Vagina (tissue), 2 donors: ENCODE measurements at regions not wholly inside any gene's neighbourhood (a gene's known extent, or its start where the extent isn't known, plus 50 kb on each side); places are given as distances from the start of the nearest gene placed in this dataset.

Experiments used
- DNase-seq, 2 donors: peaks; one replicate each; pipeline ENCODE4 v3.0.0-alpha.2; 2017; ENCODE audit errors: extremely low spot score in 2 of 2
- H3K27ac ChIP-seq: fragments of 200-600 bp; sonication (generic); one replicate; pipeline ENCODE4 v1.5.1; 2019
- H3K27me3 ChIP-seq: fragments of 200-600 bp; sonication (generic); one replicate; pipeline ENCODE4 v1.5.1; 2019
- H3K36me3 ChIP-seq, 2 donors: fragments of 200-600 bp; sonication (generic); one replicate each; pipeline ENCODE4 v1.5.1; 2017 to 2019
- H3K4me1 ChIP-seq: fragments of 200-600 bp; sonication (generic); one replicate; pipeline ENCODE4 v1.5.1; 2019
- H3K4me3 ChIP-seq, 2 donors: fragments of 200-600 bp; sonication (generic); 1 replicate in 1 of 2; 2 replicates in 1 of 2; pipeline ENCODE4 v1.5.1; 2016 to 2019
- H3K9me3 ChIP-seq: fragments of 200-600 bp; sonication (generic); one replicate; pipeline ENCODE4 v1.5.1; 2019
- POLR2A ChIP-seq, 2 donors: fragments of 450-650 bp; IDR thresholded peaks; one replicate each; pipeline ENCODE4 v1.6.1; 2017; ENCODE audit warnings: antibody characterized with exemption in 2 of 2, mild to moderate bottlenecking in 2 of 2, moderate library complexity in 2 of 2
- POLR2AphosphoS5 ChIP-seq, 2 donors: sonication (generic); formaldehyde crosslinking; IDR thresholded peaks; one replicate each; pipeline ENCODE4 v1.9.0; 2017; ENCODE audit warnings: antibody characterized with exemption in 2 of 2, mild to moderate bottlenecking in 2 of 2, low read depth in 1 of 2; ENCODE audit not compliant: insufficient read depth in 1 of 2
- intact Hi-C: fragments of 100-400 bp; cut with DNase I; formaldehyde crosslinking; loops from one replicate; pipeline ENCODE4 v1.15.1; 2023
- TF ChIP-seq, protein P1 (sequence below), 3 experiments: fragments of 450-650 bp in 2 of 3; fragments of 200-600 bp in 1 of 3; sonication (generic) in 1 of 3; IDR thresholded peaks; one replicate each; pipeline ENCODE4 v1.5.1; 2017 to 2019; ENCODE audit warnings: antibody characterized with exemption in 3 of 3, mild to moderate bottlenecking in 2 of 3, moderate library complexity in 2 of 3

DNA sequence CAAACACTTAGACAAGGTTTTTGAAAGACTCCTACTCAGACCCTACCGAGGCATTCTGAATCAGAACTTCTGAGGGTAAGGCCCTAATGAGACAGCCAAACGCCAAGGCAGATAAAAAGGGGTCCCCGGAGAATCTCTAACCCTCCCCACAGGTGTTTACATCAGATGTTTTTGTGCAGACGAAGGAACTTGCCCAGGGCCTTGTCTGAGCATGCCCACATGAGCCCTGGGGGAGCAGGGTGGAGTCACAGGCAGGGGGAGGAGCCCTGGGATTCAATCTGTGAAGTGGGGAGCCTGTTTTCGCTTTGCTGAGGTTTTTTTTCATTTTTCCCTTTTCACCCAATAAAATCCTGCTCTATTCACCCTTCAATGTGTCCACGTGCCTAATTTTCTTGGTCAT is 61.6 kb upstream of the MED4 start:
- no peak for DNase-seq
- Histone ChIP-seq H3K36me3 (no peaks in the 10 kb centered on the region), H3K4me3 (no peak overlapping the region), H3K4me1 (peaks cover 35% of the 10 kb centered on the region), H3K27ac (peak overlapping the region; percentile 68), H3K9me3 (no peaks in the 10 kb centered on the region), H3K27me3 (no peaks in the 10 kb centered on the region)
- TF ChIP-seq POLR2A (IDR thresholded peaks at IDR 0.05) (no peak), POLR2AphosphoS5 (IDR thresholded peaks at IDR 0.05; ENCODE audit: insufficient read depth in 1 of 2, low read depth in 1 of 2) (no peak)
- TF ChIP-seq, protein P1, sequence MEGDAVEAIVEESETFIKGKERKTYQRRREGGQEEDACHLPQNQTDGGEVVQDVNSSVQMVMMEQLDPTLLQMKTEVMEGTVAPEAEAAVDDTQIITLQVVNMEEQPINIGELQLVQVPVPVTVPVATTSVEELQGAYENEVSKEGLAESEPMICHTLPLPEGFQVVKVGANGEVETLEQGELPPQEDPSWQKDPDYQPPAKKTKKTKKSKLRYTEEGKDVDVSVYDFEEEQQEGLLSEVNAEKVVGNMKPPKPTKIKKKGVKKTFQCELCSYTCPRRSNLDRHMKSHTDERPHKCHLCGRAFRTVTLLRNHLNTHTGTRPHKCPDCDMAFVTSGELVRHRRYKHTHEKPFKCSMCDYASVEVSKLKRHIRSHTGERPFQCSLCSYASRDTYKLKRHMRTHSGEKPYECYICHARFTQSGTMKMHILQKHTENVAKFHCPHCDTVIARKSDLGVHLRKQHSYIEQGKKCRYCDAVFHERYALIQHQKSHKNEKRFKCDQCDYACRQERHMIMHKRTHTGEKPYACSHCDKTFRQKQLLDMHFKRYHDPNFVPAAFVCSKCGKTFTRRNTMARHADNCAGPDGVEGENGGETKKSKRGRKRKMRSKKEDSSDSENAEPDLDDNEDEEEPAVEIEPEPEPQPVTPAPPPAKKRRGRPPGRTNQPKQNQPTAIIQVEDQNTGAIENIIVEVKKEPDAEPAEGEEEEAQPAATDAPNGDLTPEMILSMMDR (IDR thresholded peaks at IDR 0.05) = no peak
- intact Hi-C loops = no loop called here

DNA sequence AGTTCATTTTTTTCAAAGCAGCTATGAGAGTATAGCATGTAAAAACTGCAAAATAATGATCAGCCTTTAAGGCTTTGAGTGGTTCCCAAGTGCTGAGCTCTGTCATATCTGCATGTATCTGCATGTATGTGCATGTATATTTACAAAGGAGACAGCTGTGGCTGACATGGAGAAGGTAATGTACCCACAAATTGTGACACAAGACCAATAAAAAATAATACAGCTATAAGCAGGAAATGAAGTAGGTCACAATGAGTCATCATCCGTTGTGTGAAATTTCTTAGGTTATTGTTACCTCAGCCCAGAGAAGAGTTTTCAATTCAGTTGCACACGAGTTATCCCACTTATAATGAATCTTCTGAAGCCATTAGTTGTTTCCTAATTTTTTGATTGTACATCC is 60.9 kb upstream of the MED4 start:
- H3K4me1 ChIP-seq = peaks cover 29% of the 10 kb centered on the region
- TF ChIP-seq, protein P1 (IDR thresholded peaks at IDR 0.05) = no peak
- TF ChIP-seq POLR2AphosphoS5 (IDR thresholded peaks at IDR 0.05; ENCODE audit: insufficient read depth in 1 of 2, low read depth in 1 of 2) = peak; percentile 37 to 96
- DNase-seq = no peak
- H3K27ac ChIP-seq = peak overlapping the region; percentile 68
- no peaks in the 10 kb centered on the region for H3K9me3 ChIP-seq
- H3K36me3 ChIP-seq = no peaks in the 10 kb centered on the region
- intact Hi-C loops = no loop called here
- no peaks in the 10 kb centered on the region for H3K27me3 ChIP-seq
- H3K4me3 ChIP-seq = no peak overlapping the region

DNA sequence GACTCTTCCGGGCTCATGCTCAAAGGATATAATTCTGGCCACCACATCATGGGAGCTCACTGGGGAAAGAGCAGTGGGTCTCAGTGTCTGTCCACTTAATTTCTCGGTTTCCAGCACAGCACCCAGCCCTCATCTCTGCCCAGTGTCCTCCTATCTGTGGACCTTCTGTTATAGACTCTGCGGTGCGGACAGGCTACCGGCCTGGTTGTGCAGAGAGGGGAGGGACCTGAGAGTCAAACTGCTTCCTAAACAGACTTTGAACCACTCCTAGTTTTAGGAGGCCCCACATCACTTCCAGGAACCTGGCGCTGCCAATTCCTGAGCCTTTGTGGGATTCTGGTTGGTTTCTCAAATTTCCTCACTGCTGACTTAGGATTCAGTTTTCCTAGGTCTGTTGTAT is 59.8 kb upstream of the MED4 start:
- H3K36me3 ChIP-seq = no peaks in the 10 kb centered on the region
- TF ChIP-seq, protein P1 (IDR thresholded peaks at IDR 0.05) = no peak
- TF ChIP-seq POLR2AphosphoS5 (IDR thresholded peaks at IDR 0.05; ENCODE audit: insufficient read depth in 1 of 2, low read depth in 1 of 2) (no peak), POLR2A (IDR thresholded peaks at IDR 0.05) (no peak)
- DNase-seq = no peak
- intact Hi-C loops = no loop called here
- H3K4me1 ChIP-seq = peaks cover 19% of the 10 kb centered on the region
- H3K4me3 ChIP-seq = no peak overlapping the region
- no peaks in the 10 kb centered on the region for H3K9me3 ChIP-seq
- no peaks in the 10 kb centered on the region for H3K27me3 ChIP-seq
- H3K27ac ChIP-seq = no peak overlapping the region

DNA sequence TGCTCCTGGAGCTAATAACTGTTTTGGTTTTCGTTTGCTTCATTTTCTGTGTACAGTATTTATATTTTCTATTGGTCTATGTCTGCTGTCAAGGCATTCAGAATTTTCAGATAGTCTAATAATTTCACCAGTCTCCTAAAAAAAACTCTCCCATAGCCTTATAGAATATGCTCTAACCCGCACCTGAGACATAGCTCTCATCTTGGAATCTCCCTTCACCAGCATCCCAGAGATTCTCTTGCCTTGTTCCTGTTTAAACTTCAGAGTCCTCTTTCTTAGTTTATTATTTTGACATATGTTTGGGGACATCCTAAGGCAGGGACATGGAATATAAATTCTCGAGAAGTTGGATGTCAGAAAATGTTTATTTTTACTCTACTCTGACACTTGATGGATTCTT is 58.3 kb upstream of the MED4 start:
- Histone ChIP-seq H3K27me3 (no peaks in the 10 kb centered on the region), H3K4me3 (no peak overlapping the region), H3K4me1 (peaks cover 19% of the 10 kb centered on the region), H3K36me3 (no peaks in the 10 kb centered on the region), H3K9me3 (no peaks in the 10 kb centered on the region), H3K27ac (no peak overlapping the region)
- intact Hi-C loops = no loop called here
- TF ChIP-seq, protein P1 (IDR thresholded peaks at IDR 0.05) = no peak
- no peak for TF ChIP-seq POLR2A (IDR thresholded peaks at IDR 0.05)
- TF ChIP-seq POLR2AphosphoS5 (IDR thresholded peaks at IDR 0.05; ENCODE audit: insufficient read depth in 1 of 2, low read depth in 1 of 2) = no peak
- no peak for DNase-seq

DNA sequence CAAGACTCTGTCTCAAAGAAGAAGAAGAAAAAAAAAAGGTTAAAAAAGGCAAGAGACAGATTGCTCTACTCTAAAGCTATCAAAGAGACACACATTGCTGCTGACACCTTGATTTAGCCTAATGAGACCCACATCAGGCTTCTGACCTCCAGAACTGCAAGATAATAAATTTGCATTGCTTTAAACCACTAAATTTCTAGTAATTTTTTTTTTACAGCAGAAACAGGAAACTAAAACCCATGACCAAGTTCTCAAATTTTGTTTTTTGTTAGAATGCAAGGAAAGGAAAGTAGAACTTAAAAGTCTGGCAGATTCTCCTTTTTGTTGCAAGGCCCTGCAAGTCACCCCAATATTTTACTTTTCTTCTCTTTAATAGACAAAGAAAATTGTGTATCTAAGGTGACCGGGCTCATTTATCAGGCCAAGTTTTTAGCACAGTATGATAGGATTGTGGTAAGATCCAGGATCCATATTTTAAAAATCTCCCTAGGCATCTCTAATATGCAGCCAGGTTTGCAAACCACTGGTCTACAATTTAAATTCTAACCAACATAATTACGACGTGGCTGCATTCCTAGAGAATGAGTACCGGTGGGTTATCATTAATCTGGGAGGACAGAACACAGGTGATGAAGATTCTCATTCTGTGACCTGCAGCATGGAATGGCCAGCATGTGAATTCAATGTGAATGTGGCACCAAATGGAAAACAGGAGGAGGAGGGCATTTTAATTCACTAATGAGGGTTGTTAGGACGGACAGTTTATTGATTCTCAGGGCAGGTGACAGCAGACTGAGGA is 56.7 kb upstream of the MED4 start:
- Histone ChIP-seq H3K27ac (no peak overlapping the region), H3K36me3 (no peaks in the 10 kb centered on the region), H3K4me3 (no peak overlapping the region), H3K27me3 (no peaks in the 10 kb centered on the region), H3K4me1 (peaks cover 4% of the 10 kb centered on the region), H3K9me3 (no peaks in the 10 kb centered on the region)
- DNase-seq = no peak
- intact Hi-C loops = no loop called here
- TF ChIP-seq, protein P1 (IDR thresholded peaks at IDR 0.05) = no peak
- TF ChIP-seq POLR2A (IDR thresholded peaks at IDR 0.05) = no peak
- no peak for TF ChIP-seq POLR2AphosphoS5 (IDR thresholded peaks at IDR 0.05; ENCODE audit: insufficient read depth in 1 of 2, low read depth in 1 of 2)
